Fibroblast of skin of right quadriceps (primary cell): ENCODE measurements at regions not wholly inside any gene's neighbourhood (a gene's known extent, or its start where the extent isn't known, plus 50 kb on each side); places are given as distances from the start of the nearest gene placed in this dataset.

ENCODE experiments used
- DNase-seq: peaks from one replicate; pipeline ENCODE4 v3.0.0-alpha.2; 2013

DNA sequence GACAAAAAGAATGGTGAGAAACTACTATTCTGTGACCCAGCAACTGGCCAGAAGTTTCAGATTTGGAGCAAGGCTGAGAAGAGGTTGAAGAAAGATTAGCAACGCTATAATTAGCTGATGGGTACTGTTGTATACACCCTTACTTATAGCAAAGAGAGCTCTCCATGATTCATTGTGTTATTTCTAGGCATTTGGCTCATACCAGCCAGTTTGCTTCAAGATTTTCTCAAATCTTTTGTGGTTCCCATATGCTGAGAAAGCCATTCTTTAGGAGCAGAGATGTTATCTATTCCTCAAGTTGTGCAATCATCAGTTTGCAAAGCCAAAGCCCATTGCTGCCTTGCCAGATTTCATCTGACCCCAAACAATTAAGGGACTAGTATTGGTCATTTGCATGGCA lies 179.4 kb downstream of the ETS1 start:
- peak; percentile 96 for DNase-seq

DNA sequence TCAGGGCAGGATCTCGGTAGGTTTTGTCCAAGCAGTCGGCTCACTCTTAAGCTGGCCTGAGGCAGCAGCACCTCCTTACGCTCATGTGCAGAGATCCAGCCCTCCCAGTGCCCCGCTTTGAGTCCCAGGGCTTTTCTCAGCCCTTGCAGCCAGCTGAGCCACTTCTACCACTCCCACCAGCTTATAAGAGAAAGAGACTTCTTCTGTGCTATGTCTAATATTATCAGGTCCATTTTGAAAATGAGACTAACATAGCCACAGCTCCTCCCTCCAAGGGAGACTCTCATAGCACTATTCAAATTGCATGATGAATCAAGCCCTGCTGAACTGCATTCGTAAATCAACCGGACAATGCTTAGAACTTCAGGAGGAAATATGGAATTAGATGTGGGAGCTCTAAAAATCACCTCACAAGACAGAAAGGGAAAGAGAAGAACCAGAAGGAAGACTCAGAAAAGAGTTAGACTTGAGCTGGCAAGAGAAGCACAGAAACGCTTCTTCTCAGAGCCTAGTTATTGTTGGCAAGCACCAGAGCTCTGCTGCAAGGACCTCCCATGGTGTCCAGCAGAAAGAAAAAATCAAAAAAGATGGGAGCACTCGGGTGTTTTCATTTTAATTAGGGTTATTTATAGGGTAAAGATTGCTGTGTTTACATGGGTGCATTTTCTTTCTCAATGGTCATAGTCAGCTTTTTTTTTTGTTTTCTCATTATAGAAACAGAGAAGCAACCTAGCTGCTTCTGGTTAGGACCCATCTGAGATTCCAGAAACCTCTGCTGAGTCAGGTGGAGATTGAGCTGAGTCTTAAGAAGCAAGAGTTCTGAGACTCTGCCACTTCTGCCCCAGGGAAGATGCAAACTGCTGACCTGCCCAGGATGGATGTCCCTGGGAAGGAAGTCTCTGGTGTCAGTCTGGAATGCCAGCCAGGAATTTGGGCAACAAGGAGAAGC lies 181.4 kb downstream of the ETS1 start:
- peak; percentile 77 for DNase-seq

DNA sequence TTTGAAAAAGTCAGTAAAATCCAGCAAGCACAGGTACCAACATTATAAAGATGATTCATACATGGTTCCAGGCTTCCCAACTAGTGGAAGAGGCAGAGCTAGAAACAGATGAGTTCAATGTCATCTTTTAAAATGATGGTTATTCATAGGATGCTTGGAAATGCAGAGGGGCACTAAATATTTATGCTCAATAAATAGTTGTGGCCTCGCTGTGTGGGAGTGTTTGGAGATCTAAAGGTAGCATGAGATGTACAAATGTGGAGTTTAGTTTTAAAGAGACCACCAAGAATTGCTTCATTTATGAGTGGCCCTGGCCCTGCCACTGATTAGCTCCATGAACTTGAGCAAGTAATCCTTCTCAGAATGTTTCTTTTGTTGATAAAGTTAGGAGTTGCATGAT lies 182.2 kb downstream of the ETS1 start:
- DNase-seq, result peak; percentile 24

DNA sequence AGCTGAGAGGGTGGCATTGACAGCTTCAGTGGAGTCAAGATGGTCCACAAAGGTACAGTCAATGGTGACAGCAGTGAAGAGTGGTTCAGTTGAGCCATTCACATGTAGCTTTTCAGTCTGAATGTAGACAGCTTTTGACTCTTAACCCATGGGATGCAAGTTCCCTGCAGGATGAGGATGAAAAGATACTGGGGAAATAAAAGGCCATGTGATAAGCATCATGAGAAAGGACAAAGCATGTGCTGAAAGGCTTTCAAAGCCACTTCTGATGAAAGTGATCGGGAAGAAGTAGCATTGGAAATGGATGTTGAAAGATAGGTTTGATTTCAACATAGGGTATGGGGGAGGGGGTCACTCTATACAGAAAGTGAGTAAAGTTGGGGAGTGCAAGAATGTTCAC lies 182.9 kb downstream of the ETS1 start:
- no peak for DNase-seq

DNA sequence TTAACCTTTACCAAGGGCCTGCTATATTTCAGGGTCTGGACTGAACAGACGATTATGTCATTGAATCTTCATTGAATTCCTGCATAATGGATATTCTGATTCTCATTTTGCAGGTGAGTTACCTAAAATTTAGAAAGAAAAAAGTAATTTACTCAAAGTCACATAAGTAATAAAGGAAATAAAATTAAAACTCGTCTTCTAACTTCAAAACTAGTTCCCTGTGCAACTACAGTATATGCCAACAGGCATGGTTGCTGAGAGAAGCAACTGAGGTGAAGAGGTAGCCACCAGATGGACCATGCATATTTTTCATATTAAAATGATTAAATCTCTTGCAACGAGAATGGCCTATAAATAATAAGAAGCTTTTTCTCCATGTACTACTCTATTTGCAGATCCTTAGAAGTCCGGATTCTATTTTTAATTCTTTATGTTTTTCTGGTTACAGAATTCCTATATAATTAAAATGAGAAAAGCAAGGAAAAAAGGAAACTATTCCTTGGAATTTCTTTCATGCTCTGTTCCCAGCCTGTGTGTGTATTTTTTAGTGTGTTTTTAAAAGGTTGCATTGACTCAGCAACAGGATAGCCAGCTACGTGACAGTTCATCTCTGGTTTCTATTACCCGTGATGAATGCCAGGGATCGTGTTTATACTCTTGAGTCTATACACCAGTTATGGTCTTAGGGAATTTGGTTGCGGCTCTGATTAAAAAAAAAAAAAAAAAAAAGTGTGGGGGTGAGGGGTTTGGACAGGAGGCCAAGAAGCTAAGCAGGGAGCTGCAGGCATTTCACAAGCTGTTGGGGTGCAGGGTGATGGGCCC lies 186.8 kb downstream of the ETS1 start:
- DNase-seq, result peak; percentile 93

DNA sequence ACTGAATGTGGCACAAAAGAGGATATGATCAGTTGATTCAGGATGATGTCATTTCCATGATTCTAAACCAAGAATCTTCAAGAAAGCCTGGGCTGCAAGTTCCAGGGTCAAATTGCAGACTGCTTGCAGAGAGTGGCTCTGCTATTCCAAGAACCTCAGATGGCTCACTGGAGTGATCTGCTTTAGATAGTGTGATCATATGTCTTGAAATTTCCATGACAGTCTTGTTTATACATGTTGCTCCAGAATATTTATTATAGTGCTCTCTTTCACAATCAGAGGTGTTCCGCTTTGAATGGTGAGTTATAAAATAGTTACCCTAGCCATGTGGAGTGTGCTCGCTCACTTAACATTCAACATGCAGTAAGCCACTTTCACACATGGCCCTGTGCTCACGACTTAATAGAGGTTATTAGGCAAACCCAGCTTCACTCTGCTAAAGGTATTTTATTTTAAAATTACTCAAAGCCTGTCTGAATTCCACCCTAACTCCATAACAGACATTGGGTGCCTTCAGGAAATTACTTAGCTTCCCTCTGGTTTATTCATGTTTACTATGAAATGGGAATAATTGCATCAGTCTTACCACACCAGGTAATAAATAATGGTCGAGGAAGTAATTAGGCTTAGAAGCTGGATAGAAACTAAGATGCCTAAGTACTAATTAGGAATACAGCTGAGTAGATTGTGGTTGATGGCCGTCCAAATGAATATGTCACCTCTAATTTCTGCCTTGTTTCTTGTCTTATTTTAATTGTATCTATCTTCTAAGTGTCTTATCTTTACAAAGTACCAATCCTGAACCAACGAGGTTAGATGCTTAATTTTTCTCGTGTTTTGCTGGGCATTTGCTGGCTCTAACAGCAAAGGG lies 187.9 kb downstream of the ETS1 start:
- peak; percentile 84 for DNase-seq

DNA sequence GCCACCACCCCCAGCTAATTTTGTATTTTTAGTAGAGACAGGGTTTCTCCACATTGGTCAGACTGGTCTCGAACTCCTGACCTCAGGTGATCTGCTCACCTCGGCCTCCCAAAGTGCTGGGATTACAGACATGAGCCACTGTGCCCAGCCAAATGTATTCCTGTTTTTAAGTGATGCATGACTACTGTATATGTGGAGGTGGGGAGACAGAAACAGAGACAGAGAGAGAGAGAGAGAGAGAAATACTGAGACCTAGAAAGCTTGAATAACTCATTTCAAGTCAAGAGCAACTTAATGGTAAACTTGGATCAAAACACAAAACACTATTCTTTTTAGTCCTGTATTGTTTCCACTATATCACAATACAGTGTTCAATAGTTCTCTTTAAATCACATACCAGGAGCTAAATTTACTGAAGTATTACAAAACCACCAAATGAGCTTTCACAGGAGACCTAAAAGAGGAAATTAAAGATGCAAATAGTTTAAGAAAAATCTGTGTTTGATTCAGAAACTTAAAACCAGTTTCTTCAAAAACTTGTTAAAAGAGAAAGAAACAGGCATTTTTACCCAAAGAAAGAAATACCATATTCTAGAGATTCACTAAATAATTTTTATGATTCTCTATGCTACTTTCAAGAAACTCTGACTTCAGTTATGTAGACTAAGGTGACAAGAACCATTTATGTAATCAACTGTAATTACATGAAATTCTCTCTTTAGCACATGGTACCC lies 188.7 kb downstream of the ETS1 start:
- DNase-seq, result no peak

DNA sequence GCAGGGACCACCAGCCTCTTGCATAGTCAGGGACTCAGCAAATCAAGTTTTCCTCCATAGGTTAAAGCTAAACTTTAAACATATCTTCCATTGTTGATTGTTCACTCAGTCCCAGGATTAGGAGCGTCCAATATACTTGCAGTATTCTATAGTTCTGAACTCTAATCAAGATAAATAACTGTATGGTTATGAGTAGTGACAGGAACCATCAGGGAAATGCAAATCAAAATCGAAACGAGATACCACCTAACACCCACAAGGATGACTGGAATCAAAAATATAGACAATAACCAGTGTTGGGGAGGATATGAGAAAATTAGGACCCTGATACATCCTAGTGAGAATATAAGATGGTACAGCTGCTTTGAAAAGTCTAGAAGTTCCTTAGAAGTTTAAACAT lies 190.0 kb downstream of the ETS1 start:
- DNase-seq, result no peak

DNA sequence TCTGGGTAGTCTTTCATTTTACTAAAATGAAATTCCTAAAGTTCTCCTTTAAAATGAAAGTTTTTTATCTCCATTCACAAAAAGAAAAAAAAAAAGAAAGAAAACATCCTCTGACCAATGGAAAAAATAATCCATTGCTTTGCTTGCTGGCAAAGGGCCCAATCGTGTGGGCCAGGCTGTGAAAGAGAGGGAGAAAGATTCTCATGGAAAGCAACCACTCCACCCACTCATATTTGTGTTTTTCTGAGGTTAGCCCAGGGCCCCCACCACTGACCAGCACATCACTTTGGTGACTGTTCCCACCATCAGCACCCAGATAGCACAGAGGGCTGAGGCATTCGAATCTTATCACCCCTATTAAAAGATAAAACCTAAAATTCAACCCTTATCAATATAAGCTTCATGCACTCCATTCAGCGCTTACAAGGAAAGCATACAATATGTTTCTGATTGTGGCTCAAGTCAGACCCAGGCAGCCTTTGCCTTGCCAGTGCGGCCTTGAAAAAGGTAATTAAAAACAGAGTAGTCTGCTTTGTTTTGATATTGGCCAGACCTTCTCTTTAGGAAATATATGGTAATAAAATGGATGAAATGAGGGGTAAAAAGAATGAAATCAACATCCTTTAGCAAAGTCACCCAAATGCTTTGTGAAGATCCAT lies 192.8 kb downstream of the ETS1 start:
- no peak for DNase-seq

DNA sequence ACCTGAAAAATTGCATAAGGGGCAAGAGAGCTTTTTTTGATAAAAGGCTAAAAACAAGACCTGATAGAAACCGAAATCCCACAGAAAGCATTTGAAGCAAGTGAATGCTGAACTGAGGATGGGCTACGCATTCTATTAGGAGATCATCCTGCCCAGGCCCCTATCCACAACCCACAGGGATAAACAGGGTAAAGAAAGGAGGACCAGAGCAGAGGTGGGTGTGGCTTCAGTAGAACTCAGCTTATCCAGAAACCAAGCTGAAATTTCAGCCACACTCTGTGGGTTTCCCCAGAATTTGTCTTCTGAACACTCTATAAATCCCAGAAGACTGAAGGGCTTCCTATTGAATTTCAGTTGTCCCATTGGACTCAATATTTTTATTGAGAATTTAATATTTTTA lies 195.1 kb downstream of the ETS1 start:
- no peak for DNase-seq

DNA sequence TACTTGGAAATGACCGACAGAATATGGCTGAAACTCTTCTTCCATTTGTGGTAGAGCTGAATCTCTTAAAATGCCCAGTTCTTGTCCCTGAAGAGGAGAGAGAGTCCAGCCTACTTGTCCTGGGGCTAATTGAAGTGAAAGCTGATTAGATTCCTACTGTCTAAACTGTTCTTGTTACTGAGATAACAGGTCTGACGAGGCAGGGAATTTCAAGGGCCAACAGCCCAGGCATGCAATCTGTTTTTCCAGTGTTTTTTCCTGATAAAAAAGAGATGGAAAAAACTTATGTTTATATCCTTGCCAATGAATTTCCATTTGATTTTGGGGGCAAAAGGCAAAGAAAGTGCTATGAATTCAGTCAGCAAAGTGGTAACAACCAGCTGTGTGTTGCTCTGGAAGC lies 195.5 kb downstream of the ETS1 start:
- DNase-seq, result no peak

DNA sequence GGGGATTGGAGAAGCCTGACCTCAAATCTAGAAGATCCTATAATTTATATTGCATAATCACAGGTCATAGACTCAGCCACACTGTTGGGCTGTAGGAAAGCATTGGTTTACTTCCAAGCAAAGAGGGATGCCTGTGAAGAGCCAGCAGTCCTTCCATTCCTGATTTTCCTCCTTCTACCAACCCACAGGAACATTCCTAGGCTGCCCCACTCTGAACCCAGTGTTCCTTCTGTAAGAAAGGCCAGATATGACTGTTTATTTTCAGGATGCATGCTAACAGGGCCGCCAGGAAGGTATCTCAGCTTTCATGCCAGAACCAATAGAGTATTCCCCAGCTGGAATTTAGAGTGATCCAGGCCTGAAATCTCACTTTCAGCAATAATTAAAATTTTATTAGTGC lies 197.1 kb downstream of the ETS1 start:
- DNase-seq, result no peak

DNA sequence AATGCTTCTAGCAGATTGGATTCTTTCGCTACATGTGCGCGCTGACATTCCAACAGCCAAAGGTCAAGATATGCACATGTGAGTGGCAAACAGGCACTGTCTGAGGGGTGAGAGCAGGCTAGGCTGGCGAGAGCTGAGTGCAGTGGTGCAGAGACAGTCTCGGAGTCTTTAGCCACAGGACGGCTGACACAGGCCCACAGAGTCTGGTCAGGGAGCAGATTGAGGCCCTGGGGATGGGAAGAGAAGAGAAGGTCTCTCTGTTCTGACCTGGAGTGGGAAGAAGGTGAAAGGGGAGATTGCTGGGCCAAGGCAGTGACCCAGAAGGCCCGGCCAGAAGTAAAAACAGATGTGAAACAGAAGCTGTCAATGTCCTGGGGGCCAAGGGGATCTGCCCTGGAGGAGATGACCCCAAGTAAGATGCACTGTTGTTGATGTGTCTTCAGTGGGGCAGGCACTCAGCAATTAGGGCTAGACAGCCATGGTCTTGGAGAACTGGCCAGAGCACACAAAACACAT lies 197.8 kb downstream of the ETS1 start:
- no peak for DNase-seq

DNA sequence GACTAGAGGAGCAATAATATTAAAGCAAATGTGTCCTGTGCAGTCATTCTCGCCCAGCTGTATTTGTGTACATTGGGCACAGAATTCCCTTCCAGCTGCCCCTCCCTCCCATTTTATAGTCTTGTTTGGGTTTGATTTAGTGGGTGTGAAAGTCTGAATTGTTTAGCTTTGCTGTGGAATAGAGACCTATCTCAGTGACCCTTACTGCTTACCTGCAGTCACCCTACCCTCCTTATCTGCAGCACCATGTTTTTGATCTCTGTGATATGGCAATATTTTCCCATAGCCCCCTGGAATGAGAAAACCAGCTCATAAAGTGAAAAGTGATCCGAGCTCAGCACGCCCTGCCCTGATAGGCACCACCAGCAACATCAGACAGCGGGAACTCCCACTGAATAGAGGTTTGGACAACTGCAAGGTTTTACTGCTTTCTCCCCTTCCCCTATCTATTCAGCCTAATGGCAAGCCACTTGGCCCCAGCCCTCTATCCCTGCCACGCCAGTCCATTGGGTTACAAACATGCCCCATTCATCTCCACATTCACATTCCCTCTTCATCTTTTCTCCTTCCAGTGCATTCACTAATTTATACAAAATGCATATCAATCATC lies 199.0 kb downstream of the ETS1 start:
- DNase-seq, result no peak

DNA sequence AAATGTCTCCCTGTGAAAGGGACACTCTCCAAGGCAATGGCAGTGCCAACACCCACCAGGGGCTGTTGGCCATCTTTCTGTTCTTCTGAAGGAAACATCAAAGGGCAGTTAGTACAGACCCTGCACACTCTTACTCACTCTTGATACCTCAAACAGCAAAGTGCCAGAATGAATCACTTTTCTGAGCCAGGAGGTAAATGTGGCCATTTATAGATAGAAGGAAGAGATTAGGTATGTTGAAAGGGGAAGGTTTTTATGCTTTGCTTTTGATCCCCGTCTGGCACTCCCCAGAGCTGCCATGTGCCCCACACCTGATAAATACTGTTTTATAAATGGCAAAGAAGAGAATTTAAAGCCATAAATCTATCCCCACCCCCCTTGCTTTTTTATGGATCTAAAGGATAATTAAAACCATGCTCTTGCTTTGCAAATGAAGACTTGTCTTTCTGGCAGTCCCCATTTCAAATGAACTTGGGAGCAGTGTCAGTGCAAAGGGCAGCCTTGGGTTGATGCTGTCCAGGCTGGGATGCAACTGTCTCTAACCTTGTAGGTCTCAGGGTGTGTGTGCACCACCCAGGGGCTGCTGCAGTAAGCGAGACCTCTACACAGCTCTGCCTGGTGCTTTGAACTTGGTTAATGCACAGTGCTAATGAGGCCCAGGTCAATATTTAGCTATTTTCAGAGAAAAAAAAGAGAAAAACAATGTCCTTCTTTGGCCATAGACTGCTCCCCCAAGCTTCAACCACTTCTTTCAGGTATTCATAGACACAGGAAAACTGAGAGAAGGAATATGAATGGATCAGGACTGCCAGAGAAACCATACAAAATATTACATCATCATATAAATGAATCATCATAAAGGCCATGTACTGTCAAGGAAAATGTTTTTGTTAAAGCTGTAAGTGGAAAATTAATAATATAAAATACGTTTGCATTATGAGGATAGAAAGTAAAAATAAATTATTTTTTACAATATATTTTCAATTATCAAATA lies 207.5 kb downstream of the ETS1 start:
- DNase-seq, result peak; percentile 3

DNA sequence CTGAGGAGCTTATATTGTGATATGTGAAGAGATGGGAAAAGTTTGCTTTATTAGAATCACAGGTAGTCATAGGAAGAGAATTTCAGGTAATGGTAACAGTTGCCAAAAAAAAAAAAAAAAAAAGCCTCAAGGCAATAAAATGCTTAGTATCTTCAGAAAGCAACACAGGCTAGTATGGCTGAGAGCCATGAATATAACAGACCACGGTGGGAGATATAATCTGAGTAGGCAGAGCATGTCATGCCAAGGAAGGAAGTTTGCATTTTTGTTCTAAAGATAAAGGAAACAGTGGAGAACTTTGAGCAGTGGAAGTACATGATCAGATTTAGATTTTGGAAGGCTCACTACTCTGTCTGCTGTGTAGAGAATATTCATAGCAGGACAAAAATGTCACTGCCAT lies 211.4 kb downstream of the ETS1 start:
- DNase-seq, result no peak

DNA sequence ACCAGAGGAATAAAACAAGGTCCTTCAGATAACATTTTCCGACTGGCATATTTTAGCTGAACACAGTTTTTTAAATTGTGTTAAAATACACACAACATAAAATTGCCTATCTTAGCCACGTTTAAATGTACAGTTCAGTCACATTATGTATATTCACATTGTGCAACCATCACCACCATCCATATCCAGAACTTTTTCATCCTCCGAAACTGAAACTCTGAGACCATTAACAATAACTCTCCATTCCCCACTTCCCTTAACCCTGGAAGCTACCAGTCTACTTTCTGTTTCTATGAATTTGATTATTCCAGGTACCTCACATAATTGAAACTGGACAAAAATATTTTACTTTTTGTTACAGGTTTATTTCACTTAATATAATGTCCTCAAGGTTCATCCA lies 213.3 kb downstream of the ETS1 start:
- no peak for DNase-seq

DNA sequence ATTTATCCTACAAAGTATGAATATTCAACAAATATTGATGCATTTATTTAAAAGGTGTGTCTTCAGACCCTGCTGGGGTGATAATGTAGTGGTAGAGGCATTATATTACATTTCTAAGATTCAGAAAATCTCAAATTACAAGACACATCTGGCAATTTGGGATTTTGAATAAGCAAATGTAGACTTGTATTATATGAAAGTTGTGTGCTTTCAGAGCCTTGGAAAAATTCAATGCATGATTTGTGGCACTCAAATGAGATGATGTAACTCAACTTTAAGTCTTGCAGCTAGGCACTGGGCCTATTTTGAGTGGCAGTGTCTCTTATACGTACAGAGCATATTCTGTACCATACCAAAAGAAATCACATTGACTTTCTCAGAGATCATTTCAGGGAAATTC lies 214.4 kb downstream of the ETS1 start:
- DNase-seq, result peak; percentile 5

DNA sequence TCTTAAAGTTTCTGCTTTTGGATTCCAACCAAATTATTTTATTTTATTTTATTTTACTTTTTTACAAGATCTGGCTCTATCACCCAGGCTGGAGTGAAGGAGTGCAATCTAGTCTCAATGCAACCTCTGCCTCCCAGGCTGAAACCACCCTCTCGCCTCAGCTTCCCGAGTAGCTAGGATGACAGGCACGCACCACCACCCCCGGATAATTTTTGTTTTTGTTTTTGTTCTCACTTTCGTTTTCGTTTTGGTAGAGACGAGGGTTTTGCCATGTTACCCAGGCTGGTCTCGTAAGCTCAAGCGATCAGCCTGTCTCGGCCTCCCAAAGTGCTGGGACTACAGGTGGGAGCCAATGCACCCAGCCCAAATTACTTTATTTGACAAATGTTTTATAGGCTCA lies 219.8 kb downstream of the ETS1 start:
- no peak for DNase-seq

DNA sequence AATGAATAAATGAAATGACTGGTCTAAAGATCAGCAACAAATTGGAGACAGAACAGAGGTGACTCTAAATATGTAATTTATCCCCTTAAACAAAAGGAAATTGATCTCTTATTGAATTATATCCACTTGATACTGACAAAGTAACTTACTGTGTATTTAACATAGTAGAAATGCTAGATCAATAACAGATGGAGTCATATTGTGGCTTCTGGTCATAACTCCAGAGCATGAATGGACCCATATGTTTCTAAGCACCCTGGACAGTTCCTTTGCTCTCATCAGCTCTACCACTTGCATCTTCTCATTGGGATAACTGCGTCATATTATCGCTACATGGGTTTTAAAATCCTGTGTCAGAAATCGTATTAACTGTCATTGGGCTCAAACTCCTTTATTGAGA lies 222.3 kb downstream of the ETS1 start:
- peak; percentile 78 for DNase-seq
